A549 (cell line): ENCODE measurements at regions not wholly inside any gene's neighbourhood (a gene's known extent, or its start where the extent isn't known, plus 50 kb on each side); places are given as distances from the start of the nearest gene placed in this dataset.

Source experiments
- ATAC-seq, 2 experiments: fragments of 200-7000 bp in 1 of 2; fragments of >200 bp in 1 of 2; cut with Nextera tagmentation in 1 of 2; cut with Tn5 transposase in 1 of 2; 3 replicates each; pipeline versions ENCODE4 v1.8.0 to v1.9.1; 2018 to 2020; ENCODE audit warnings: mild to moderate bottlenecking in 1 of 2, moderate library complexity in 1 of 2
- CTCF ChIA-PET: fragments of 300-600 bp; sonication (Branson Sonifier 250); formaldehyde crosslinking; extraction: SDS; loops from one replicate; lab custom pipeline; 2021; ENCODE audit warnings: antibody characterized with exemption, inconsistent platforms; lab: Yijun Ruan, JAX
- POLR2A ChIA-PET: fragments of 350-600 bp; formaldehyde crosslinking; extraction: SDS; loops from one replicate; lab custom pipeline; 2021; ENCODE audit warnings: antibody characterized with exemption, inconsistent platforms; lab: Yijun Ruan, JAX
- DNase-seq, 2 experiments: peaks; one replicate each; pipeline versions ENCODE4 v3.0.0 to v3.0.0-alpha.2; 2011 to 2016; ENCODE audit warnings: low read depth in 1 of 2, low spot score in 1 of 2
- FAIRE-seq: peaks from 2 replicates; lab custom pipeline; 2011; peaks lifted over from hg19 to GRCh38; lab: Jason Lieb, UNC
- H3K27ac ChIP-seq, 2 experiments: fragments of >200 bp; sonication (Bioruptor Twin); formaldehyde crosslinking; 3 replicates each; pipeline ENCODE4 v1.5.1; 2016 to 2017
- H3K4me1 ChIP-seq: fragments of >200 bp; sonication (Bioruptor Twin); formaldehyde crosslinking; 3 replicates; pipeline ENCODE4 v1.6.1; 2016
- H3K4me2 ChIP-seq: fragments of >200 bp; sonication (Bioruptor Twin); formaldehyde crosslinking; 3 replicates; pipeline ENCODE4 v1.6.1; 2016
- H3K4me3 ChIP-seq: fragments of >200 bp; sonication (Bioruptor Twin); formaldehyde crosslinking; 3 replicates; pipeline ENCODE4 v1.5.1; 2016
- H3K9me3 ChIP-seq: fragments of >200 bp; sonication (Bioruptor Twin); formaldehyde crosslinking; 3 replicates; pipeline ENCODE4 v1.6.1; 2016
- CHD2 ChIP-seq: fragments of 150-350 bp; IDR thresholded peaks from 2 replicates; pipeline ENCODE4 v1.6.1; 2014; ENCODE audit warnings: low read length; ENCODE audit not compliant: partially characterized antibody
- EHF ChIP-seq: fragments of 250-450 bp; sonication (Bioruptor Pico); IDR thresholded peaks from 2 replicates; pipeline ENCODE4 v1.5.0; 2020; ENCODE audit warnings: mild to moderate bottlenecking
- EHMT2 ChIP-seq: fragments of 200-600 bp; sonication (generic); IDR thresholded peaks from 2 replicates; pipeline ENCODE4 v1.6.1; 2016; ENCODE audit warnings: antibody characterized with exemption, low read depth, mild to moderate bottlenecking, moderate library complexity
- FOSB ChIP-seq: fragments of 250-450 bp; sonication (Bioruptor Pico); IDR thresholded peaks from 2 replicates; pipeline ENCODE4 v1.5.0; 2020; ENCODE audit warnings: mild to moderate bottlenecking, moderate library complexity
- FOSL2 ChIP-seq, 2 experiments: fragments of 450-650 bp in 1 of 2; fragments of >200 bp in 1 of 2; sonication (Bioruptor Twin) in 1 of 2; formaldehyde crosslinking; IDR thresholded peaks; 2 replicates each; pipeline versions ENCODE4 v1.5.0 to v1.6.1; 2016 to 2020; ENCODE audit warnings: mild to moderate bottlenecking in 1 of 2, moderate library complexity in 1 of 2
- FOXS1 ChIP-seq: fragments of 250-450 bp; sonication (Bioruptor Pico); IDR thresholded peaks from 2 replicates; pipeline ENCODE4 v1.5.0; 2020; ENCODE audit warnings: mild to moderate bottlenecking, moderate library complexity
- GATA3 ChIP-seq: IDR thresholded peaks from 2 replicates; pipeline ENCODE4 v1.6.1; 2012; ENCODE audit warnings: borderline replicate concordance
- HDAC2 ChIP-seq: fragments of 200-600 bp; sonication (generic); IDR thresholded peaks from 2 replicates; pipeline ENCODE4 v1.6.1; 2016
- HEYL ChIP-seq: fragments of 250-450 bp; sonication (Bioruptor Pico); IDR thresholded peaks from 2 replicates; pipeline ENCODE4 v1.8.0; 2021; ENCODE audit warnings: mild to moderate bottlenecking, moderate library complexity
- HOXB5 ChIP-seq: fragments of 250-450 bp; sonication (Bioruptor Pico); IDR thresholded peaks from 2 replicates; pipeline ENCODE4 v1.5.0; 2020; ENCODE audit warnings: mild to moderate bottlenecking, moderate library complexity
- JUN ChIP-seq, 2 experiments: fragments of >200 bp; sonication (Bioruptor Twin); formaldehyde crosslinking; IDR thresholded peaks; 2 replicates in 1 of 2; 3 replicates in 1 of 2; pipeline ENCODE4 v1.6.1; 2016 to 2017
- JUNB ChIP-seq: fragments of >200 bp; sonication (Bioruptor Twin); formaldehyde crosslinking; IDR thresholded peaks from 2 replicates; pipeline ENCODE4 v1.6.1; 2016
- KDM5A ChIP-seq: fragments of 200-600 bp; sonication (generic); IDR thresholded peaks from 2 replicates; pipeline ENCODE4 v1.6.1; 2016; ENCODE audit warnings: antibody characterized with exemption, mild to moderate bottlenecking
- MAX ChIP-seq: IDR thresholded peaks from 2 replicates; pipeline ENCODE4 v1.6.1; 2012
- POLR2A ChIP-seq: IDR thresholded peaks from 2 replicates; pipeline ENCODE4 v1.6.1; 2012; ENCODE audit warnings: mild to moderate bottlenecking, low read length
- RARB ChIP-seq: fragments of 250-450 bp; sonication (Bioruptor Pico); IDR thresholded peaks from 2 replicates; pipeline ENCODE4 v1.8.0; 2021; ENCODE audit warnings: mild to moderate bottlenecking, moderate library complexity
- RCOR1 ChIP-seq: fragments of 150-350 bp; IDR thresholded peaks from 2 replicates; pipeline ENCODE4 v1.6.1; 2014; ENCODE audit warnings: antibody characterized with exemption, low read length, low read depth
- SMC3 ChIP-seq: fragments of >200 bp; sonication (Bioruptor Twin); formaldehyde crosslinking; IDR thresholded peaks from 3 replicates; pipeline ENCODE4 v1.6.1; 2018; ENCODE audit warnings: inconsistent platforms
- TFCP2L1 ChIP-seq: fragments of 250-450 bp; sonication (Bioruptor Pico); IDR thresholded peaks from 2 replicates; pipeline ENCODE4 v1.5.0; 2021; ENCODE audit warnings: mild to moderate bottlenecking
- ZC3H11A ChIP-seq: fragments of 450-650 bp; IDR thresholded peaks from 2 replicates; pipeline ENCODE4 v1.6.1; 2014; ENCODE audit warnings: antibody characterized with exemption, mild to moderate bottlenecking
- ZNF302 ChIP-seq: fragments of 250-450 bp; sonication (Bioruptor Pico); IDR thresholded peaks from 2 replicates; pipeline ENCODE4 v1.9.0; 2021; ENCODE audit warnings: inconsistent platforms, mild to moderate bottlenecking, moderate library complexity
- ZSCAN20 ChIP-seq: fragments of 250-450 bp; sonication (Bioruptor Pico); IDR thresholded peaks from 2 replicates; pipeline ENCODE4 v1.8.0; 2022; ENCODE audit warnings: mild to moderate bottlenecking, moderate library complexity
- WGBS: methylation state at CpG from one replicate; pipeline ENCODE4 v1.1.6; 2017; ENCODE audit errors: missing lambda C conversion rate; 5-methylcytosine and 5-hydroxymethylcytosine counted together
- TF ChIP-seq, protein P1 (sequence below): IDR thresholded peaks from 2 replicates; pipeline ENCODE4 v1.6.1; 2012; ENCODE audit warnings: low read depth, borderline replicate concordance
- TF ChIP-seq, protein P2 (sequence below): IDR thresholded peaks from 2 replicates; pipeline ENCODE4 v1.6.1; 2012
- TF ChIP-seq, protein P3 (sequence below): fragments of 250-450 bp; sonication (Bioruptor Pico); IDR thresholded peaks from 2 replicates; pipeline ENCODE4 v1.5.0; 2020; ENCODE audit warnings: low read depth, mild to moderate bottlenecking, moderate library complexity

GRCh38 chr14:71466251-71466650 is 466.0 kb upstream of the RGS6 start (continued):
- TF ChIP-seq, protein P1, sequence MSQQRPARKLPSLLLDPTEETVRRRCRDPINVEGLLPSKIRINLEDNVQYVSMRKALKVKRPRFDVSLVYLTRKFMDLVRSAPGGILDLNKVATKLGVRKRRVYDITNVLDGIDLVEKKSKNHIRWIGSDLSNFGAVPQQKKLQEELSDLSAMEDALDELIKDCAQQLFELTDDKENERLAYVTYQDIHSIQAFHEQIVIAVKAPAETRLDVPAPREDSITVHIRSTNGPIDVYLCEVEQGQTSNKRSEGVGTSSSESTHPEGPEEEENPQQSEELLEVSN, result no peak
- TF ChIP-seq SMC3, result no peak

- Histone ChIP-seq H3K4me1 (no peaks in the 10 kb centered on the region), H3K4me3 (no peak overlapping the region), H3K4me2 (no peak overlapping the region), H3K27ac (no peak overlapping the region), H3K9me3 (peaks cover 4% of the 10 kb centered on the region; the same call in 1 of the 3 replicates)
- WGBS, result 71% methylated on average over 4 of the region's 4 CpGs
- no peak for DNase-seq
- FAIRE-seq, result no peak
- ChIA-PET POLR2A (no interaction called here), CTCF (no interaction called here)
- TF ChIP-seq TFCP2L1 (no peak), FOSL2 (IDR thresholded peaks at IDR 0.05) (no peak), FOSL2 (CRISPR knock-in tag; IDR thresholded peaks at IDR 0.05) (no peak), CHD2 (no peak), EHF (CRISPR knock-in tag) (no peak), JUNB (no peak), GATA3 (no peak), FOSB (CRISPR knock-in tag) (no peak), RARB (CRISPR knock-in tag) (no peak), ZNF302 (CRISPR knock-in tag) (no peak), HDAC2 (no peak), ZC3H11A (no peak), HOXB5 (CRISPR knock-in tag) (no peak), RCOR1 (no peak), POLR2A (no peak), KDM5A (no peak), ZSCAN20 (no peak), HEYL (no peak), MAX (no peak)
- TF ChIP-seq, protein P2, sequence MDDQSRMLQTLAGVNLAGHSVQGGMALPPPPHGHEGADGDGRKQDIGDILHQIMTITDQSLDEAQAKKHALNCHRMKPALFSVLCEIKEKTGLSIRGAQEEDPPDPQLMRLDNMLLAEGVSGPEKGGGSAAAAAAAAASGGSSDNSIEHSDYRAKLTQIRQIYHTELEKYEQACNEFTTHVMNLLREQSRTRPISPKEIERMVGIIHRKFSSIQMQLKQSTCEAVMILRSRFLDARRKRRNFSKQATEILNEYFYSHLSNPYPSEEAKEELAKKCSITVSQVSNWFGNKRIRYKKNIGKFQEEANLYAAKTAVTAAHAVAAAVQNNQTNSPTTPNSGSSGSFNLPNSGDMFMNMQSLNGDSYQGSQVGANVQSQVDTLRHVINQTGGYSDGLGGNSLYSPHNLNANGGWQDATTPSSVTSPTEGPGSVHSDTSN, result no peak
- TF ChIP-seq, protein P1, result no peak
- no peak for ATAC-seq
Observed at GRCh38 chr14:71466946-71467345, 465.3 kb upstream of the RGS6 start.

DNA sequence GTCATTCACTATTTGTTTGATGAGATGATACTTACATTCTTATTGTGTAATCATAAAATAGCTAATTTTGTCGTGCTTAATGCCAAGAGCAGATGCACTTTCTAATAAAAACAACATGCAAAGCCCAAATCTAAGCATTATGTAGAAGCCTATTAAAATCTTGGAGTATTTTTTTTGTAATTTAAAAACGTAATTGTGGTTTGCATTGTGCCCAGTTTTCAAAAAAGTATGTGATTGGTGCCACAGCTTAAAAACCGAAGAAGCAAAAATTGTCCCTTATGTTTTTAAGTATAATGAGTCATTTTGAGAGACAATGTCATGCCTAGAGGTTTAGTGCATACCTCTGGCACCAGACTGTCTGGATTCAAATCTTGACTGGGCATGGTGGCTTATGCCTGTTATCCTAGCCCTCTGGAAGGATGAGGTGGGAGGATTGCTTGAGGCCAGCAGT is 464.8 kb upstream of the RGS6 start:
- 15% methylated on average over 3 of the region's 3 CpGs for WGBS
- Histone ChIP-seq H3K4me3 (no peak overlapping the region), H3K27ac (no peak overlapping the region), H3K4me1 (no peaks in the 10 kb centered on the region), H3K4me2 (no peak overlapping the region), H3K9me3 (peaks cover 4% of the 10 kb centered on the region; the same call in 1 of the 3 replicates)
- ATAC-seq, result no peak
- ChIA-PET POLR2A (no interaction called here), CTCF (no interaction called here)
- DNase-seq, result no peak
- no peak for TF ChIP-seq EHMT2
- no peak for TF ChIP-seq FOXS1
- TF ChIP-seq, protein P3, sequence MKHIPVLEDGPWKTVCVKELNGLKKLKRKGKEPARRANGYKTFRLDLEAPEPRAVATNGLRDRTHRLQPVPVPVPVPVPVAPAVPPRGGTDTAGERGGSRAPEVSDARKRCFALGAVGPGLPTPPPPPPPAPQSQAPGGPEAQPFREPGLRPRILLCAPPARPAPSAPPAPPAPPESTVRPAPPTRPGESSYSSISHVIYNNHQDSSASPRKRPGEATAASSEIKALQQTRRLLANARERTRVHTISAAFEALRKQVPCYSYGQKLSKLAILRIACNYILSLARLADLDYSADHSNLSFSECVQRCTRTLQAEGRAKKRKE, result no peak
- TF ChIP-seq MAX, result no peak
- no peak for TF ChIP-seq JUN (IDR thresholded peaks at IDR 0.05)
- FAIRE-seq, result no peak
